AG04450 (cell line): ENCODE measurements at regions not wholly inside any gene's neighbourhood (a gene's known extent, or its start where the extent isn't known, plus 50 kb on each side); places are given as distances from the start of the nearest gene placed in this dataset.

Source experiments
- CTCF ChIA-PET: fragments of 300-600, 350-600 bp; formaldehyde crosslinking; extraction: SDS; loops from one replicate; lab custom pipeline; 2022; ENCODE audit warnings: antibody characterized with exemption, inconsistent platforms; lab: Charles Lee
- POLR2A ChIA-PET: fragments of 350-600 bp; formaldehyde crosslinking; extraction: SDS; loops from one replicate; lab custom pipeline; 2021; ENCODE audit warnings: antibody characterized with exemption, inconsistent platforms; lab: Yijun Ruan, JAX
- DNase-seq: peaks from one replicate; pipeline ENCODE4 v3.0.0-alpha.2; 2011; ENCODE audit warnings: low read depth, low spot score
- H3K27ac ChIP-seq: one replicate; pipeline ENCODE4 v1.5.1; 2012; ENCODE audit warnings: low read depth, low read length, control low read depth
- H3K27me3 ChIP-seq: one replicate; pipeline ENCODE4 v1.6.0; 2012; ENCODE audit warnings: low read length; ENCODE audit not compliant: control insufficient read depth, insufficient read depth
- H3K4me3 ChIP-seq: 2 replicates; pipeline ENCODE4 v1.5.1; 2011; ENCODE audit warnings: mild to moderate bottlenecking, low read depth, low read length, control low read depth
- H3K9me3 ChIP-seq: 2 replicates; pipeline ENCODE4 v1.5.1; 2012; ENCODE audit warnings: low read length; ENCODE audit not compliant: control insufficient read depth, insufficient read depth
- CTCF ChIP-seq: IDR thresholded peaks from 2 replicates; pipeline ENCODE4 v1.5.1; 2011; ENCODE audit warnings: low read depth, low read length, control low read depth, inconsistent platforms

GRCh38 chr10:130257897-130258296 is 121.7 kb downstream of the GLRX3 start:
- Histone ChIP-seq H3K4me3 (no peak overlapping the region), H3K27me3 (no peaks in the 10 kb centered on the region), H3K27ac (no peak overlapping the region), H3K9me3 (peaks cover 67% of the 10 kb centered on the region)
- no peak for DNase-seq
- POLR2A ChIA-PET: no interaction called here
- TF ChIP-seq CTCF: no peak
- CTCF ChIA-PET: no interaction called here

- DNase-seq: no peak
- ChIA-PET POLR2A (no interaction called here), CTCF (no interaction called here)
- Histone ChIP-seq H3K27ac (no peak overlapping the region), H3K9me3 (peaks cover 72% of the 10 kb centered on the region), H3K4me3 (no peak overlapping the region), H3K27me3 (no peaks in the 10 kb centered on the region)
- no peak for TF ChIP-seq CTCF
These were observed 123.2 kb downstream of the GLRX3 start for GRCh38 chr10:130259380-130259779.

- TF ChIP-seq CTCF: no peak
- Histone ChIP-seq H3K27ac (no peak overlapping the region), H3K9me3 (peaks cover 74% of the 10 kb centered on the region), H3K27me3 (no peaks in the 10 kb centered on the region), H3K4me3 (no peak overlapping the region)
- ChIA-PET CTCF (no interaction called here), POLR2A (no interaction called here)
- DNase-seq: no peak
These were observed 125.1 kb downstream of the GLRX3 start for GRCh38 chr10:130261306-130261705.

DNA sequence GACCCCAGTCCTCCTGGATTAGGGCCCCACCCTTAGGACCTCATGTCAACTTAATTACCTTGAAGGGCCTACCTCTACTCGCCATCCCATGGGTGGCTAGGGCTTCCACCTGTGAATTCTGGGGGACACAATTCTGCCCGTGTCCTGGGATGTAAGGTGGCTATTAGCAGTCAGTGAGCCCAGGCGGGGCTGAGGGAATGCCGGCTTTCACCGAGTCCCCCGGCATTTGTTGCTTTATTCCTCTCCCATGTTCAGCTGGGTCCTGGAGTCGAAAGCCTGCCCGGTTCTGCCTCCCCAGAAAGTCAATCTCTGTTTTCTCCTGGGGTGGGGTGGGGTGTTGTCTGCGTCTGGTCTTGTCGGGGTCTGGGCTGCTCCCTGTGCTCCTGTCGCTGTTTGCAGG is 125.6 kb downstream of the GLRX3 start:
- no peak for TF ChIP-seq CTCF
- Histone ChIP-seq H3K27me3 (no peaks in the 10 kb centered on the region), H3K4me3 (no peak overlapping the region), H3K27ac (no peak overlapping the region), H3K9me3 (peaks cover 71% of the 10 kb centered on the region)
- POLR2A ChIA-PET: no interaction called here
- CTCF ChIA-PET: no interaction called here
- DNase-seq: no peak

DNA sequence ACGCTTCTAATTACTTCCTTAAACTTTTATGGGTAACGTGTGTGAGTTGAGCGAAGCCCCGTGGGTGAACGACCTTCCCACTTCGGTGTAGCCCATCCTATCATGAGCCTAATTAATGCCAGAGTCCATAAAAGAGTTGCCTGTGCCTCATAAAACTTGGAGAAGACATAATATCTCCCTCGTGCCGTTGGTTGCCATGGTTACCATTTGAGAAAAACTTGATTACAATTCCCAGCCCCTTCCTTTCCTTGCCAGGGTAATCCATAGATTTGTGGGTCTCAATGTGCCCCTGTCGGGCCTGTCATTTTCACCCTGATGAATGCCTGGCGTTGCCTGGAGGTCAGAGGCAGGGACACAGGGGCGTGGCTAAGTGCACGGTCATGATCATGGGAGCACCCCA is 127.1 kb downstream of the GLRX3 start:
- no peak for DNase-seq
- Histone ChIP-seq H3K4me3 (no peak overlapping the region), H3K27ac (no peak overlapping the region), H3K27me3 (no peaks in the 10 kb centered on the region), H3K9me3 (peaks cover 74% of the 10 kb centered on the region)
- POLR2A ChIA-PET: no interaction called here
- CTCF ChIA-PET: no interaction called here
- no peak for TF ChIP-seq CTCF
